ENCODE measurements at regions not wholly inside any gene's neighbourhood (a gene's known extent, or its start where the extent isn't known, plus 50 kb on each side); places are given as distances from the start of the nearest gene placed in this dataset.

DNA sequence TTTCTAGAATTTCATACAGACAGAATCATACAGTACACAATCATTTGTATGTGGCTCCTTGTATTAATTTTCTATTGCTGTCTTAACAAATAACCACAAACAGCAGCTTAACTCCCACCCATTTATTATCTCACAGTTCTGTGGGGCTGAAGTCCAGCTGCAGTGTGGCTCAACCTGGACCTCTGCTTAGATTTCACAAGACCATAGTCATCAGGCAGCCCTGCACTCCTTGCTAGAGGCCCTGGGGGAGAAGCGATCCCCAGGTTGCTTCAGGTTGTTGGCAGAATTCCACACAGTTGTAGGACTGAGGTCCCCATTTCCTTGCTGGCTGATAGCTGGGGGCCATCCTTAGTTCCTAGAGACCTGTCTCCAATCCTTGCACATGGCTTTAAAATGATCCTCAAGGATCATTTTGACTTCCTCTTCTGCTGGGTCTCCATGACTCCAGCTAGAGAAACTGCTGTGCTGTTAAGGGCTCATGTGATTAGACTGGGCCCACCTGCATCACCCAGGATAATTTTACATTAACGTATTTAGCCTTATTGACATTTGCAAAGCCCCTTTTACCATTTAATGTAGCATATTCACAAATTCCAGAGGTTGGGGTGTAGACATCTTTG, 60.9 kb upstream of the SMAD1 start:
- TF ChIP-seq, protein P1, sequence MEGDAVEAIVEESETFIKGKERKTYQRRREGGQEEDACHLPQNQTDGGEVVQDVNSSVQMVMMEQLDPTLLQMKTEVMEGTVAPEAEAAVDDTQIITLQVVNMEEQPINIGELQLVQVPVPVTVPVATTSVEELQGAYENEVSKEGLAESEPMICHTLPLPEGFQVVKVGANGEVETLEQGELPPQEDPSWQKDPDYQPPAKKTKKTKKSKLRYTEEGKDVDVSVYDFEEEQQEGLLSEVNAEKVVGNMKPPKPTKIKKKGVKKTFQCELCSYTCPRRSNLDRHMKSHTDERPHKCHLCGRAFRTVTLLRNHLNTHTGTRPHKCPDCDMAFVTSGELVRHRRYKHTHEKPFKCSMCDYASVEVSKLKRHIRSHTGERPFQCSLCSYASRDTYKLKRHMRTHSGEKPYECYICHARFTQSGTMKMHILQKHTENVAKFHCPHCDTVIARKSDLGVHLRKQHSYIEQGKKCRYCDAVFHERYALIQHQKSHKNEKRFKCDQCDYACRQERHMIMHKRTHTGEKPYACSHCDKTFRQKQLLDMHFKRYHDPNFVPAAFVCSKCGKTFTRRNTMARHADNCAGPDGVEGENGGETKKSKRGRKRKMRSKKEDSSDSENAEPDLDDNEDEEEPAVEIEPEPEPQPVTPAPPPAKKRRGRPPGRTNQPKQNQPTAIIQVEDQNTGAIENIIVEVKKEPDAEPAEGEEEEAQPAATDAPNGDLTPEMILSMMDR (conservative IDR thresholded peaks at IDR 0.05; ENCODE audit: low read depth, low read length), result no peak
- TF ChIP-seq EZH2phosphoT487 (IDR thresholded peaks at IDR 0.05; ENCODE audit: borderline replicate concordance, low read length), result no peak

All from PC-3 (cell line).